ENCODE measurements at regions not wholly inside any gene's neighbourhood (a gene's known extent, or its start where the extent isn't known, plus 50 kb on each side); places are given as distances from the start of the nearest gene placed in this dataset.

DNA sequence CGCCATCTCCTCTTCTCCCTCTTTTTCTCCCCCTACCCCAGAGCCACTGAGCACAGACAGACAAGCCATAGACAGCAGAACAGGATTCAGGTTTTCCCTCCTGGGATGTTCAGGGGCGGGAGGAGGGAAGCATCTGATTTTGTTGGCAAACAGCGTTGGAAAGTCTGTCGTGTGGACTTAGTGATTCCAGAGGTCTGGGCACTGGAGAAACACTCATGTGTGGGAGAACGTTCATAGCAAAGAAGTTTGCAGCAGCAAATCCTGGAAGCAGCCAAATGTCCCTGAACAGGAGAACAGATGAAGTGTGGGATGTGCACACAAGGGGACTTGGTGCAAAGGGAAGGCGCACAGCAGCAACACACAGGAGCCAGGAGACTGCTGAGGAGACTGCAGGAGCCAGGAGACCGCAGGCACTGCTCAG lies 264.1 kb upstream of the CDYL start:
- Histone ChIP-seq H3K36me3 (no peaks in the 10 kb centered on the region), H3K27me3 (no peaks in the 10 kb centered on the region), H3K27ac (no peak overlapping the region), H3K9me3 (no peaks in the 10 kb centered on the region), H3K4me1 (no peaks in the 10 kb centered on the region), H3K4me3 (no peak overlapping the region)
- TF ChIP-seq, protein P1, sequence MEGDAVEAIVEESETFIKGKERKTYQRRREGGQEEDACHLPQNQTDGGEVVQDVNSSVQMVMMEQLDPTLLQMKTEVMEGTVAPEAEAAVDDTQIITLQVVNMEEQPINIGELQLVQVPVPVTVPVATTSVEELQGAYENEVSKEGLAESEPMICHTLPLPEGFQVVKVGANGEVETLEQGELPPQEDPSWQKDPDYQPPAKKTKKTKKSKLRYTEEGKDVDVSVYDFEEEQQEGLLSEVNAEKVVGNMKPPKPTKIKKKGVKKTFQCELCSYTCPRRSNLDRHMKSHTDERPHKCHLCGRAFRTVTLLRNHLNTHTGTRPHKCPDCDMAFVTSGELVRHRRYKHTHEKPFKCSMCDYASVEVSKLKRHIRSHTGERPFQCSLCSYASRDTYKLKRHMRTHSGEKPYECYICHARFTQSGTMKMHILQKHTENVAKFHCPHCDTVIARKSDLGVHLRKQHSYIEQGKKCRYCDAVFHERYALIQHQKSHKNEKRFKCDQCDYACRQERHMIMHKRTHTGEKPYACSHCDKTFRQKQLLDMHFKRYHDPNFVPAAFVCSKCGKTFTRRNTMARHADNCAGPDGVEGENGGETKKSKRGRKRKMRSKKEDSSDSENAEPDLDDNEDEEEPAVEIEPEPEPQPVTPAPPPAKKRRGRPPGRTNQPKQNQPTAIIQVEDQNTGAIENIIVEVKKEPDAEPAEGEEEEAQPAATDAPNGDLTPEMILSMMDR (IDR thresholded peaks at IDR 0.05): no peak
- DNase-seq (ENCODE audit: low spot score): no peak

DNA sequence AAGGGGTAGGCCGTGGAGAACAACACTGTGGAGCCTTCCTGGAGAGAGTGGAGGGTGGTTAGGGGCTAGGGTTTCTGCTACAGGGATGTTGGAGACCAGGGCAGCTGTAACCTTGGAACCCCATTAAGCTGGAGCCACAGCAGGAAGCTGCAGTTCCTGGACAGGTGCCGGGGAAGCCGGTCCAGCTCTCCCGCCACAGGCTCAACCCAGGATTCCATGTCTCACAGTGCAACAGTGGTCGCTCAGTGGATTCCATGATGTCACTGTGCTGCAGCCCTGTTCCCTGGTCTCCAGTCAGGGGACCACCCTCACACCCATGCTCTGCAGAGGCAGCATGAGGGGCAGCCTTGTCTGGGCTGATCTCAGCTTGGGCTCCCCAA lies 264.6 kb upstream of the CDYL start:
- Histone ChIP-seq H3K27ac (no peak overlapping the region), H3K27me3 (no peaks in the 10 kb centered on the region), H3K9me3 (no peaks in the 10 kb centered on the region), H3K36me3 (no peaks in the 10 kb centered on the region), H3K4me1 (no peaks in the 10 kb centered on the region), H3K4me3 (no peak overlapping the region)
- no peak for DNase-seq (ENCODE audit: low spot score)
- TF ChIP-seq, protein P1 (IDR thresholded peaks at IDR 0.05): no peak

DNA sequence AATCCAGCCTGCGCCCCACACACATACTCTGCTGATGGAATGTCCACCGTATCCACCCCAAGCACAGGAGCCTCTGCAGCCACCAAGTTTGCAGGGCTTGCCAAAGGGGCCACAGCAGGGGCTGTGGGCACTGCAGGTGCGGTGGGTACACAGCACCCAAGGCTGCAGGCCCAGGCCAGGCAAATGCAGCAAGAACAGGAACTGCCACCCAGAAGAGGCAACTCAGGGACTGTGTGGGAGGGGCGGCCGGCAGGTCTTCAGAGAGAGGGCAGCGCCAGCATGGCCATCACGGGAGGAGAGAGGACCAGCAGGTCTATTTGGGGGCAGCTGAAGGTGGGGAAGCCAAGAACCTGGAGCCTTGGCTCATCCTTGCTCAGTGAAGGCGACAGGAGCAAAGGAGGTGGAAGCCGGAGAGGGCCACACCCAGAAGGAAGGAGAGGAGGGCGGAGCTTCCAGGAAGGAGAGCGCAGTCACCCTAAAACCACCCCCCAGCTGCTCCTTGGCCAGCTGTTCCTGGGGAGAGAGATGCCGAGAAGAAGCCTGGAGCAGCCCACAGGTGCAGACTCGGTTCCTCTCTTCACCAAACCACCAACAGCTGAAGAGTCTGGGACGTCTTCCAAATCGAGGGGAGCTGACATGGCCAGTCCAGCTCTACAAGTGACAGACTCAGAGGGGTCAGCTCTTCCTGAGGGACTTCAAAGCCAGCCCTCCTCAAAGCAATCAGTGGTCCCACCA lies 265.1 kb upstream of the CDYL start:
- DNase-seq (ENCODE audit: low spot score): no peak
- TF ChIP-seq, protein P1 (IDR thresholded peaks at IDR 0.05): no peak
- H3K9me3 ChIP-seq: no peaks in the 10 kb centered on the region
- H3K27ac ChIP-seq: no peak overlapping the region
- H3K27me3 ChIP-seq: no peaks in the 10 kb centered on the region
- H3K36me3 ChIP-seq: no peaks in the 10 kb centered on the region
- H3K4me1 ChIP-seq: no peaks in the 10 kb centered on the region
- H3K4me3 ChIP-seq: no peak overlapping the region

DNA sequence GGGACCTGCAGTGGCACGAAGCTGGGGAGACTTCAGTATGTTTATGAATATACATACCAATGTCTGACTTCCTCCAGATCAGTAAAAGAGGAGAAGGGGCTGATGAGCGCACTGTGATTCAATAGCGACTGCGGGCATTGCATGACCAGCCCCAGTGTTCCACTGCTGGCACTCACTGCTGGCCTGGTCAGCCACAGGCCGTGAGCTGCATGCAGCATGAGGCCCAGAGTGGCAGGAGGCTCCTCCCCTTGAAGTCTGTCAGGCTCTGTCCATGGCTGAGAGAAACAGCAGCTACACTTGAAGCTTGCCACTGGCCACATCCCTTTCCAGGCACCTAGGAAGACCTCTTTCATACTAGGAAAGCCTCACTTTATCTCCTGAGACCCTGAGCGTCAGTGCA lies 265.9 kb upstream of the CDYL start:
- TF ChIP-seq, protein P1 (IDR thresholded peaks at IDR 0.05): no peak
- no peak for DNase-seq (ENCODE audit: low spot score)
- Histone ChIP-seq H3K36me3 (no peaks in the 10 kb centered on the region), H3K27me3 (no peaks in the 10 kb centered on the region), H3K27ac (no peak overlapping the region), H3K4me1 (no peaks in the 10 kb centered on the region), H3K9me3 (no peaks in the 10 kb centered on the region), H3K4me3 (no peak overlapping the region)

DNA sequence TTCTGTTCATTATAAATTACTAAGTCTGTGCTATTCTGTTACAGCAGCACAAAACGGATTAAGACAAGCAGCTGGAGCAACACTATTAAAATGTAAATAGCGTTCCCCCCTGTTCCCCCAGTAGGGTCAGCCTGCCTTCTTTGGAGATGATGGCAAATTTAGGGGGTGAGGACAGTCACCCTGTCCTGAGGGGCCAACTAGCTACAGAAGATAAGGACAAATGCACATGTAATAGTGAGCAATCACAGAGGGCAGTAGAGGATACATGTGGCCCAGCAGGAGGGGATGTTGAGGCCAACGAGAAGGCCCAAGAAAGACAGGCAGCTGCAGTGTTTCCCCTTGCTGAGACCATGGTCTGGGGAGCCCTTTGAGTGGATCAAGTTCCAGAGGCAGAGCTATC lies 266.7 kb upstream of the CDYL start:
- TF ChIP-seq, protein P1 (IDR thresholded peaks at IDR 0.05): no peak
- Histone ChIP-seq H3K4me1 (no peaks in the 10 kb centered on the region), H3K4me3 (no peak overlapping the region), H3K27me3 (no peaks in the 10 kb centered on the region), H3K9me3 (no peaks in the 10 kb centered on the region), H3K36me3 (no peaks in the 10 kb centered on the region), H3K27ac (no peak overlapping the region)
- no peak for DNase-seq (ENCODE audit: low spot score)

DNA sequence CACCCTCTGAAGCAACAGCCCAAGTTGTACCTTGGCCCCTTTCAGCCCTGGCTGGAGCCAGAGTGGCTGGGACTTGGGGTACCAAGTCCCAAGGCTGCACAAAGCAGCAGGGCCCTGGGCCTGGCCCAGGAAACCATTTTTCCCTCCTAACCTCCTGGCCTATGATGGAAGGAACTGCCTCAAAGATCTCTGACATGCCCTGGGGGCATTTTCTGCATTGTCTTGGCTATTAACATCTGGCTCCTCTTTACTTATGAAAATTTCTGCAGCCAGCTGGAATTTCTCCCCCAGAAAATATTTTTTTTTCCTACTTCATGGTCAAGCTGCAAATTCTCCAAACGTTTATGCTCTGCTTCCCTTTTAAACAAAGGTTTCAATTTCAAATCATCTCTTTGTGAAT lies 269.4 kb upstream of the CDYL start:
- no peak for DNase-seq (ENCODE audit: low spot score)
- H3K4me3 ChIP-seq: no peak overlapping the region
- TF ChIP-seq, protein P1 (IDR thresholded peaks at IDR 0.05): no peak
- H3K4me1 ChIP-seq: no peaks in the 10 kb centered on the region
- no peak overlapping the region for H3K27ac ChIP-seq
- H3K36me3 ChIP-seq: no peaks in the 10 kb centered on the region
- no peaks in the 10 kb centered on the region for H3K27me3 ChIP-seq
- H3K9me3 ChIP-seq: no peaks in the 10 kb centered on the region

Measured in right atrium auricular region (tissue), 2 donors.